ENCODE measurements at regions not wholly inside any gene's neighbourhood (a gene's known extent, or its start where the extent isn't known, plus 50 kb on each side); places are given as distances from the start of the nearest gene placed in this dataset.

DNA sequence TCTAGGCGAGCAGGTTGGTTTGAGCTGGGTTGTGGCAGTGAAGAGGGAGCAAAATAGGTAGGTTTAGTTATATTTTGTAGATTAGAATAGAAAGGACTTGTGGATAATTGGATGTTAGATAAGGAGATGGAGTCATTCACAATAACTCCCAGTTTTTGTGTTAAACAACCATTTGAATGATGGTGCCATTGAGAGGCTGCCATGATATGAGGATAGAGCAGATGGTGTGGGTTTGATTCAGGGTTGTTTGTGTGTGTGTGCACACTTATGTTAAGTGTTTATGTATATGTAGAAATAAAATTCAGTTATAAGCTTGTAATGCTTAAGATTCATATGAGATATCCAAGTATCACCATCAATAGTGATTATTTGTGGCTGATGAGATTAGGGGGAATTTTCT is 166.6 kb downstream of the NXPE2 start:
- TF ChIP-seq, protein P1, sequence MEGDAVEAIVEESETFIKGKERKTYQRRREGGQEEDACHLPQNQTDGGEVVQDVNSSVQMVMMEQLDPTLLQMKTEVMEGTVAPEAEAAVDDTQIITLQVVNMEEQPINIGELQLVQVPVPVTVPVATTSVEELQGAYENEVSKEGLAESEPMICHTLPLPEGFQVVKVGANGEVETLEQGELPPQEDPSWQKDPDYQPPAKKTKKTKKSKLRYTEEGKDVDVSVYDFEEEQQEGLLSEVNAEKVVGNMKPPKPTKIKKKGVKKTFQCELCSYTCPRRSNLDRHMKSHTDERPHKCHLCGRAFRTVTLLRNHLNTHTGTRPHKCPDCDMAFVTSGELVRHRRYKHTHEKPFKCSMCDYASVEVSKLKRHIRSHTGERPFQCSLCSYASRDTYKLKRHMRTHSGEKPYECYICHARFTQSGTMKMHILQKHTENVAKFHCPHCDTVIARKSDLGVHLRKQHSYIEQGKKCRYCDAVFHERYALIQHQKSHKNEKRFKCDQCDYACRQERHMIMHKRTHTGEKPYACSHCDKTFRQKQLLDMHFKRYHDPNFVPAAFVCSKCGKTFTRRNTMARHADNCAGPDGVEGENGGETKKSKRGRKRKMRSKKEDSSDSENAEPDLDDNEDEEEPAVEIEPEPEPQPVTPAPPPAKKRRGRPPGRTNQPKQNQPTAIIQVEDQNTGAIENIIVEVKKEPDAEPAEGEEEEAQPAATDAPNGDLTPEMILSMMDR (IDR thresholded peaks at IDR 0.05): no peak
- TF ChIP-seq POLR2A (IDR thresholded peaks at IDR 0.05): no peak
- no peak for TF ChIP-seq POLR2AphosphoS5 (IDR thresholded peaks at IDR 0.05)
- TF ChIP-seq EP300 (IDR thresholded peaks at IDR 0.05): no peak
